NCI-H187 (cell line): ENCODE measurements at regions not wholly inside any gene's neighbourhood (a gene's known extent, or its start where the extent isn't known, plus 50 kb on each side); places are given as distances from the start of the nearest gene placed in this dataset.
A peak's percentile ranks its signal among the peaks of the same experiment; 100 is the strongest.
"Not testable (repeated sequence)": the region's sequence is repeated elsewhere in the genome, so short reads cannot be mapped to it uniquely, and the experiment has no call there.

Experiments used
- DNase-seq, 2 experiments: peaks; one replicate each; lab custom pipeline; 2025; lab: John Stamatoyannopoulos, UW

DNA sequence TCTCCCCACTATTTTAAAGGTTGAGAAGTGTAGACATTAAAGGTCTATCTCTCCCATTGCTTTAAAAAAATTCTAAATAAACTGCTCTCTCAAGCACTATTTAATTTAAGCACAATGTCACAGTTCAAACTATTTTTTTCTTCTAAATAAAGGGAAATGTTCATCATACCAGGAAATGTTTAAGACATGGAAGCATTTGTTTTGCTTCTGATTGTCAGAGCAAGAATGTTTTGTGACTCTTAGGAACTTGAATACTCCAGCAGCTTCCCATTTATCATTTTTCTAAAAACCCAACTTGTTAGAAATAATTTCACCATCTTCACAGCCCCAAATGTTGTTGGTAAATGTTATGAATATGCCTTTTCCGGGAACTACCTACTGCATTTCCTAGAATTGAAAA, 121.8 kb upstream of the NTF3 start:
- no peak for DNase-seq

- no peak for DNase-seq
Measured at GRCh38 chr12:5317556-5317955, 114.4 kb upstream of the NTF3 start.

GRCh38 chr12:5318874-5319273, 113.0 kb upstream of the NTF3 start:
- no peak for DNase-seq

- no peak for DNase-seq
Measured at GRCh38 chr12:5328669-5329517, 103.0 kb upstream of the NTF3 start.

- no peak for DNase-seq
Measured at GRCh38 chr12:5332551-5332950, 99.4 kb upstream of the NTF3 start.

- no peak for DNase-seq
Measured at GRCh38 chr12:5333096-5333495, 98.8 kb upstream of the NTF3 start.

DNA sequence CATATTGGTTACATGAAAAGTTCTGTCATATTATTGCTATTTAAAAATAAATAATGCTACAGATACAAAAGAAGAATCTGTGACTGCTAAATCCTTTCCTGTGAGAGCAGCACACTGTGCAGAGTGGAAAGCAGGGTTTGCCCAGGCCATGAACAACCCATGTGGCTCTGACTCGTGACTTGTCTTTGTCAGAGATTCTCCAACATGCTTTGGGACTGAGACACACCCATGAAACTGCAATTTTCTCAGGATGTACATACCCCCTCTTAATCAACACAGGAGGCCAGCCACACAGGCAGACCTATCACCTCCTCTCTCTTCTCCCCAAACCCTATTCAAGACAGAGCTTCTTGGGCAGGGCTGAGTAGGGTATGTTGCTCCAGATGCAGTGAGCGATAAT, 96.8 kb upstream of the NTF3 start:
- DNase-seq, result no peak

- DNase-seq, result not testable (repeated sequence)
Measured at GRCh38 chr12:5341086-5341485, 90.8 kb upstream of the NTF3 start.

- no peak for DNase-seq
Measured at GRCh38 chr12:5343711-5344110, 88.2 kb upstream of the NTF3 start.

DNA sequence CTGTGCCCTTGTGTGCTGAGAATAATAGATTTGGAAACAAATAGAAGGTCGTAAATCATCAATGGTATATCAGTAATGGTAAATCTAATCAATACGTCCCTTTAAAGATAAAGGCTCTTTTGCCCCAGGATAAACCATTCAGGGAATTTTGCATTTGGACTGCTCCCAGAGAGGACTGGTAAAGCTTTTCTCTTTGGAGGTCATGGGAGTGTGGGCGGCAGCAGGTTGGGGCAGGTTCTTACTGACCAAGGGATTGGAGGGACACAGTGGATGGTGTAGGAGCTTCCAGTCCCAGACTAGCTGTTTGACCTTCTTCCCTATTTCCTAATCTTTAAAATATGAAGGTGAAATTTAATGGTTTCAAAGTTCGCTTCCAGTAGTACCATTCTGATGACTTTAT, 87.8 kb upstream of the NTF3 start:
- no peak for DNase-seq

DNA sequence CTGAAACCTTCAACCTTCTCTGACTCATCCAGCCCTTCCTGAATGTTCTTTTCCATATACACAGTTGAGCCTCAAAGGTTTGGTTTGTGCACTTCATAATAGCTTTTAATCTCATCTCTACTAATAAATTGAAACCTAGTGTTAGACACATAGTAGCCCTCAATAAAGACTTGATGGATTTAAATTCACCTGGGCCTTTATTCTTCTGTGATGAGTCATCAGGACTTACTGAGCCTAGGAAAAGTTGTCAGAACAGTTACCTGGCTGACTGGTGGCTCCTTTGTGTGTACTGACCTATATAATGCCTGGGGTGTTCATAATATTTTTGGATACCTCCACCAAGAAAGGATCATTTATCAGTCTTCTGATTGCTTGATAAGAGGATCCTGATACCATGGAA, 86.4 kb upstream of the NTF3 start:
- DNase-seq, result no peak

- DNase-seq, result no peak
Measured at GRCh38 chr12:5348057-5348456, 83.9 kb upstream of the NTF3 start.

GRCh38 chr12:5348491-5348890, 83.4 kb upstream of the NTF3 start:
- no peak for DNase-seq

GRCh38 chr12:5364036-5364770, 67.7 kb upstream of the NTF3 start:
- DNase-seq, result no peak

DNA sequence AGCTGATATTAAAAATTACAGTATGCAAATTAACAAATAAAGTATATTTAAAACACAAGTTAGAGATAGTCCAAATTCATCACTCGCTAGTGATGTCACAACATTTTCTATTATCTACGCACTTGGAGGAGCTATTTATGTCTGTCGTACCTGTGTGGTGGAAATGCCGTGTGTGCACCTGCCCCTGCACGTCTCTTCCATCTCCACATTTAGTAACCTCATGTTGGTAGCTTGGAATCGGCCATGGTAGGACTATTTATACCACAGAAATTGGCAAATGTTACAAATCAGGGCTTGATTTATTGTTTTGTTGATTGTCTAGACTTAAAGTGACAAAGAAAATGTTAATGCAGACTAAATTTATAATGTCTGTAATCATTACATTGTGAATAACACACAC, 62.6 kb upstream of the NTF3 start:
- no peak for DNase-seq

DNA sequence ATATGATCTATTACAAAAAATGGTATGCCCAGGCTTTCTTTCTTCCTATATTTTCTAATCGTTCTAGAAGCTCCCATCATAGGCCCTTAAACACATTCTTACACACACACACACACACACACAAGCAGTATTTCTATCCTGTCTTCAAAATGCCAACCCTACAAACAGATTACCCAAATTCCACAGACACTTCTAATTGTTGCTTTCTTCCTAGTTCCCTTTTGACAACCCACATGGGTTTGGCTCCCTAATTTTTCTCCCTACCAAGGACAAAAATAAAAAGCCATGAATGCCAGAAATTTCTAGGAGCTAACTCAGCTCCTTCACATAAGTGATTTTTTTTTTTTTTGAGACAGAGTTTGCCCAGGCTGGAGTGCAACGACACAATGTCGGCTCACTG, 60.3 kb upstream of the NTF3 start:
- no peak for DNase-seq

DNA sequence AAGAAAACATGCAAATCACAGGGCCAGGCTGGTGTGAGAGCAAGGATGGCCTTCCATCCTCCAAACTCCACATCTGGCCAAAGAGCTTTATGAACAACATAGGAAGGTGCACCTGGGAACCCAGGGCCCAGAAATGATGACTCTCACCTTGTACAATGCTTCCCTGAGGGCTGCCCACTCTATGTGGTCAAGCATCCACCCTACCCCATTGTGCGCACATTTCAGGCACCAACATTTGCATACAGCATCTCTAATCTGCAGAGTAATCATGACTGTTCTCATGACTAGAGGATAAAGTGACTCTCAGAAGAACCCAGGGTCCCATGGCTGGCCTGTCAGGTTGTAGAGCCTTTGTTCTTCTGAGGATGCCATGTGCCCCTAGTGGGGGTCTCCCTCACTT, 57.2 kb upstream of the NTF3 start:
- DNase-seq, result no peak

GRCh38 chr12:5375547-5376295, 56.2 kb upstream of the NTF3 start:
- no peak for DNase-seq

- peak; percentile 92 for DNase-seq
Measured at GRCh38 chr12:5376591-5377207, 55.2 kb upstream of the NTF3 start.

DNA sequence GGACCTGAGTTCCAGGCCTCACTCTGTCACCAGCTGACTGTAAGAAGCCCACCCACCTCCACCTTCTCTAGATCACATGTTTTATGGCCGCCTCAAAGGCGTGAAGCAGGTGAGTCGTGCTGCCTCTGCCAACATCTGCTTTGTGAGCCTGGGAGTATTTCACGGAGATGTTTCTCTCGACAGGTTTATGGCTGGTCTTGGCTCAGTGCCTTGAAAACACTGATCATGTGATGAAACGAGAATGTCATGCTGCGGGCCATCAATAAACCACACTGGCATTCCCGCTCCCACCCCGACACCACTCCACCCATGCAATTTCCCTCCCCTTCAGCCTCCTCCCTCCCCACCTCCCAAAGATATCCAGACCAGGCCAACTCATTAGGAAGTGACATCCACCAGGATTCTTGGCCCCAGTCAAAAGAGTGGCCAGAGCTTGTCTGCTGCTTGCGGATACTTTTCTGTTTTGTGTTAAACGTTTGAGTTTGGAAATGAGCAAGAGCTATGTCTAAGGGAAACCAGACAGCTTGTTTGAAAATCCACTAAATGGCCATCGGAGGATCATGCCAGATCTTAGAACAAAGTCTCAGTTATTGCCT, 53.8 kb upstream of the NTF3 start:
- peak; percentile 37 to 50 for DNase-seq

DNA sequence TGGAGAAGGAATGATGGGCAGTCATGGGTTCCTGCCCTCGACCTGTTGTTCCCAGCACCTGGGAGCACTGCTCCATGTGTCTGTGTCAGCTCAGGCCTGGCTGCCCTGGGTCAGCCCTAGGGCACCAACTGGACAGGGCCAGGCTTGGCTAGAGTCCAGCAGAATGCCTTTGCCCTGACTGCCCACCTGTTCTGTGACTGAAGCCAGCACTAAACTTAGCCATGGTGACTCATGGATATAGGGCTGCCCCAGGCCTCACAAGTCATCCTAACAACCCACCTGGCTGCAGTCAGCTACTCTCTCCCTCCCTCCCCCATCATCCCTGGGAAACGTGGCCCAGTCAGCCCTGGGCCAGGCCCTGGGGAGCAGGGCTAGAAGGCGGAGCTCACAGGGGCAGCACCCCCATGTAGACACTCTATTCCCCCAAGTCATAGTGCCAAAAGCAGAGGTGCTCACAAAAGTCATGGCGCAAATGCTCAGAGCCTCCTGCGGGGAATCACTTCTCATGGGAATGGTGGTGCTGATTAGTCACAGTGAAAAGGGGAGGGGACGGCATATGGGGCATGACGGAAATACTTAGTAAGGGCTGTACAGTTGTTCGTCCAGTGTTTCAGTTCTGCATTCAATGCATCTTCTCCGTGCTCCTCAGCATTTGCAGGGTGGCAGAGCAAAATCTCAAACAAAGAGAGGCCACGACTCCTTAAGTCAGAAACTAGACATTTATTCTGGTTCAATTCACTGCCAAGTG, 52.0 kb upstream of the NTF3 start:
- peak; percentile 43 for DNase-seq
